ENCODE measurements at regions not wholly inside any gene's neighbourhood (a gene's known extent, or its start where the extent isn't known, plus 50 kb on each side); places are given as distances from the start of the nearest gene placed in this dataset.
"Not testable (repeated sequence)": the region's sequence is repeated elsewhere in the genome, so short reads cannot be mapped to it uniquely, and the experiment has no call there.

- not testable (repeated sequence) for DNase-seq
Observed at GRCh38 chr1:208739636-208740035, 495.5 kb upstream of the PLXNA2 start.

- DNase-seq, result no peak
Observed at GRCh38 chr1:208741296-208741695, 497.1 kb upstream of the PLXNA2 start.

- DNase-seq, result no peak
Observed at GRCh38 chr1:208743361-208743760, 499.2 kb upstream of the PLXNA2 start.

- DNase-seq, result no peak
Observed at GRCh38 chr1:208747979-208748378, 503.8 kb upstream of the PLXNA2 start.

- DNase-seq, result no peak
Observed at GRCh38 chr1:208748387-208749165, 504.4 kb upstream of the PLXNA2 start.

- no peak for DNase-seq
Observed at GRCh38 chr1:208756339-208756981, 512.3 kb upstream of the PLXNA2 start.

GRCh38 chr1:208757846-208758245 lies 513.7 kb upstream of the PLXNA2 start:
- DNase-seq, result no peak

GRCh38 chr1:208759255-208759654 lies 515.1 kb upstream of the PLXNA2 start:
- no peak for DNase-seq

GRCh38 chr1:208763971-208764370 lies 519.8 kb upstream of the PLXNA2 start:
- no peak for DNase-seq

- DNase-seq, result peak; percentile 60
Observed at GRCh38 chr1:208766832-208767231, 522.6 kb upstream of the PLXNA2 start.

GRCh38 chr1:208767816-208768215 lies 523.6 kb upstream of the PLXNA2 start:
- no peak for DNase-seq

GRCh38 chr1:208772891-208773290 lies 528.7 kb upstream of the PLXNA2 start:
- DNase-seq, result no peak

GRCh38 chr1:208775841-208776240 lies 531.7 kb upstream of the PLXNA2 start:
- no peak for DNase-seq

GRCh38 chr1:208778417-208778816 lies 534.2 kb upstream of the PLXNA2 start:
- DNase-seq, result no peak

GRCh38 chr1:208781391-208782045 lies 537.3 kb upstream of the PLXNA2 start:
- DNase-seq, result no peak

- DNase-seq, result no peak
Observed at GRCh38 chr1:208782186-208782585, 538.0 kb upstream of the PLXNA2 start.

GRCh38 chr1:208785629-208786028 lies 541.4 kb upstream of the PLXNA2 start:
- no peak for DNase-seq

GRCh38 chr1:208787219-208787618 lies 543.0 kb upstream of the PLXNA2 start:
- no peak for DNase-seq

GRCh38 chr1:208788013-208788540 lies 543.9 kb upstream of the PLXNA2 start:
- no peak for DNase-seq

- no peak for DNase-seq
Observed at GRCh38 chr1:208791456-208791855, 547.3 kb upstream of the PLXNA2 start.

- DNase-seq, result no peak
Observed at GRCh38 chr1:208793861-208794345, 549.7 kb upstream of the PLXNA2 start.

- DNase-seq, result peak; percentile 64
Observed at GRCh38 chr1:208799186-208799585, 555.0 kb upstream of the PLXNA2 start.

GRCh38 chr1:208803011-208803811 lies 559.0 kb upstream of the PLXNA2 start:
- no peak for DNase-seq

Data from islet precursor cell (in vitro differentiated cells).